Fibroblast of pulmonary artery (primary cell): ENCODE measurements at regions not wholly inside any gene's neighbourhood (a gene's known extent, or its start where the extent isn't known, plus 50 kb on each side); places are given as distances from the start of the nearest gene placed in this dataset.

ENCODE experiments used
- DNase-seq: peaks from one replicate; pipeline ENCODE4 v3.0.0-alpha.2; 2010; ENCODE audit warnings: low read depth
- H3K4me3 ChIP-seq: replicated peaks from 2 replicates; pipeline ENCODE4 v1.5.1; 2011; ENCODE audit warnings: low read depth, mild to moderate bottlenecking, control low read depth, low read length, moderate library complexity
- CTCF ChIP-seq: IDR thresholded peaks from 2 replicates; pipeline ENCODE4 v1.5.1; 2011; ENCODE audit warnings: mild to moderate bottlenecking, control low read depth, low read length, inconsistent platforms; ENCODE audit errors: missing control alignments

- DNase-seq = no peak
- H3K4me3 ChIP-seq = no peak overlapping the region
- no peak for TF ChIP-seq CTCF
These were observed 328.0 kb upstream of the POT1 start for GRCh38 chr7:125257617-125258016.

GRCh38 chr7:125256446-125256845, 326.8 kb upstream of the POT1 start:
- TF ChIP-seq CTCF = no peak
- DNase-seq = no peak
- H3K4me3 ChIP-seq = no peak overlapping the region

GRCh38 chr7:125255810-125256209, 326.2 kb upstream of the POT1 start:
- no peak for TF ChIP-seq CTCF
- DNase-seq = peak; percentile 1

GRCh38 chr7:125254566-125254965, 324.9 kb upstream of the POT1 start:
- H3K4me3 ChIP-seq = no peak overlapping the region
- no peak for TF ChIP-seq CTCF

More at GRCh38 chr7:125255810-125256209, 326.2 kb upstream of the POT1 start:
- H3K4me3 ChIP-seq = no peak overlapping the region

GRCh38 chr7:125253452-125254190, 324.0 kb upstream of the POT1 start:
- no peak for TF ChIP-seq CTCF
- no peak overlapping the region for H3K4me3 ChIP-seq

More at GRCh38 chr7:125254566-125254965, 324.9 kb upstream of the POT1 start:
- DNase-seq = no peak

GRCh38 chr7:125247514-125248098, 318.0 kb upstream of the POT1 start:
- DNase-seq = no peak
- TF ChIP-seq CTCF = no peak
- no peak overlapping the region for H3K4me3 ChIP-seq

More at GRCh38 chr7:125253452-125254190, 324.0 kb upstream of the POT1 start:
- no peak for DNase-seq

- no peak for DNase-seq
- no peak overlapping the region for H3K4me3 ChIP-seq
- no peak for TF ChIP-seq CTCF
These were observed 317.1 kb upstream of the POT1 start for GRCh38 chr7:125246706-125247105.
